Right lobe of liver (tissue), 4 donors: ENCODE measurements at regions not wholly inside any gene's neighbourhood (a gene's known extent, or its start where the extent isn't known, plus 50 kb on each side); places are given as distances from the start of the nearest gene placed in this dataset.

Experiments used
- CTCF ChIP-seq, 4 donors: fragments of 200-600 bp in 3 of 4; fragments of 450-650 bp in 1 of 4; IDR thresholded peaks; one replicate each; pipeline versions ENCODE4 v1.5.1 to v1.8.0; 2016 to 2022; ENCODE audit warnings: antibody characterized with exemption in 4 of 4, mild to moderate bottlenecking in 2 of 4
- POLR2A ChIP-seq: fragments of 450-650 bp; IDR thresholded peaks from one replicate; pipeline ENCODE4 v1.6.1; 2017; ENCODE audit warnings: antibody characterized with exemption, mild to moderate bottlenecking
- donor health status: DM: no; HTN: no; CAD: no.
- donor health status: DM: no; HTN: no; CAD: no.
- donor health status: DM: no; HTN: yes; CAD: no.

DNA sequence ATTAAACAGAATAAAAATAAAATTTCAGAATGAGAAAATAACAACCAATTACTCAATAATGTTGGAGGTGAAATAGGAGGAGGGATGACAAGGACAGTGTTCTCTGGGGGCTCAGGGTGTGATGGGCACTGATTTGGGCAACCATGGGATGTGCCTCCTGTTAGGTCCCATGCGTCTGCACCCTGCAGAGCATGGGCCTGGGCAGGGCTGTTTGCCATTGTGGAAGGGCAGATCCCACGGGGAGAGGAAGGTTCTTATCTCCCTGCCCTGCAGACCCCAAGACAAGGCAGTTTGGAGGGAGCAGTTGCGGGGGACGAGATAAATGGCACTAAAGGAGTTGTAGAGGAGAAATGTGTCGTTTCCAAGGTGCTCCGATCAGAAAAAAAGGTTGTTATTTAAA is 206.3 kb downstream of the THBS2 start:
- no peak for TF ChIP-seq CTCF (IDR thresholded peaks at IDR 0.05)
- no peak for TF ChIP-seq POLR2A
